NCI-H226 (cell line): ENCODE measurements at regions not wholly inside any gene's neighbourhood (a gene's known extent, or its start where the extent isn't known, plus 50 kb on each side); places are given as distances from the start of the nearest gene placed in this dataset.
A peak's percentile ranks its signal among the peaks of the same experiment; 100 is the strongest.

ENCODE experiments used
- DNase-seq: peaks from one replicate; pipeline ENCODE4 v3.0.0-alpha.2; 2015

GRCh38 chr16:49910541-49911071, 54.7 kb upstream of the ZNF423 start:
- DNase-seq, result no peak

- DNase-seq, result no peak
Measured at GRCh38 chr16:49911430-49911829, 55.5 kb upstream of the ZNF423 start.

GRCh38 chr16:49912721-49913120, 56.8 kb upstream of the ZNF423 start:
- DNase-seq, result no peak

GRCh38 chr16:49913720-49914119, 57.8 kb upstream of the ZNF423 start:
- DNase-seq, result no peak

GRCh38 chr16:49914657-49915056, 58.7 kb upstream of the ZNF423 start:
- no peak for DNase-seq

- DNase-seq, result no peak
Measured at GRCh38 chr16:49918257-49918656, 62.3 kb upstream of the ZNF423 start.

- DNase-seq, result no peak
Measured at GRCh38 chr16:49919327-49919726, 63.4 kb upstream of the ZNF423 start.

- DNase-seq, result no peak
Measured at GRCh38 chr16:49920397-49920796, 64.5 kb upstream of the ZNF423 start.

GRCh38 chr16:49921106-49921505, 65.2 kb upstream of the ZNF423 start:
- DNase-seq, result no peak

GRCh38 chr16:49921791-49922456, 66.0 kb upstream of the ZNF423 start:
- DNase-seq, result peak; percentile 10

- no peak for DNase-seq
Measured at GRCh38 chr16:49923411-49923810, 67.5 kb upstream of the ZNF423 start.

GRCh38 chr16:49924078-49924477, 68.2 kb upstream of the ZNF423 start:
- DNase-seq, result no peak

- no peak for DNase-seq
Measured at GRCh38 chr16:49926941-49927340, 71.0 kb upstream of the ZNF423 start.

- DNase-seq, result peak; percentile 11
Measured at GRCh38 chr16:49928176-49929041, 72.5 kb upstream of the ZNF423 start.

GRCh38 chr16:49929626-49930025, 73.7 kb upstream of the ZNF423 start:
- no peak for DNase-seq

GRCh38 chr16:49930841-49931240, 74.9 kb upstream of the ZNF423 start:
- DNase-seq, result no peak

GRCh38 chr16:49931266-49931665, 75.4 kb upstream of the ZNF423 start:
- no peak for DNase-seq

GRCh38 chr16:49931916-49932315, 76.0 kb upstream of the ZNF423 start:
- DNase-seq, result no peak

GRCh38 chr16:49932434-49932833, 76.5 kb upstream of the ZNF423 start:
- DNase-seq, result no peak

- DNase-seq, result peak; percentile 33
Measured at GRCh38 chr16:49932946-49933345, 77.0 kb upstream of the ZNF423 start.

GRCh38 chr16:49936791-49937190, 80.9 kb upstream of the ZNF423 start:
- DNase-seq, result no peak

- DNase-seq, result no peak
Measured at GRCh38 chr16:49937886-49938285, 82.0 kb upstream of the ZNF423 start.

- DNase-seq, result no peak
Measured at GRCh38 chr16:49939495-49939894, 83.6 kb upstream of the ZNF423 start.
